DND-41 (cell line): ENCODE measurements at regions not wholly inside any gene's neighbourhood (a gene's known extent, or its start where the extent isn't known, plus 50 kb on each side); places are given as distances from the start of the nearest gene placed in this dataset.

Source experiments
- EZH2 ChIP-seq: IDR thresholded peaks from 3 replicates; pipeline ENCODE4 v1.6.1; 2012; ENCODE audit warnings: borderline replicate concordance, low read depth, mild to moderate bottlenecking, moderate library complexity, low read length, inconsistent platforms; ENCODE audit not compliant: severe bottlenecking
- TF ChIP-seq, protein P1 (sequence below): IDR thresholded peaks from 2 replicates; pipeline ENCODE4 v1.5.1; 2012; ENCODE audit warnings: borderline replicate concordance, low read length, moderate library complexity, mild to moderate bottlenecking; ENCODE audit not compliant: poor library complexity, severe bottlenecking; ENCODE audit errors: extremely low read depth

DNA sequence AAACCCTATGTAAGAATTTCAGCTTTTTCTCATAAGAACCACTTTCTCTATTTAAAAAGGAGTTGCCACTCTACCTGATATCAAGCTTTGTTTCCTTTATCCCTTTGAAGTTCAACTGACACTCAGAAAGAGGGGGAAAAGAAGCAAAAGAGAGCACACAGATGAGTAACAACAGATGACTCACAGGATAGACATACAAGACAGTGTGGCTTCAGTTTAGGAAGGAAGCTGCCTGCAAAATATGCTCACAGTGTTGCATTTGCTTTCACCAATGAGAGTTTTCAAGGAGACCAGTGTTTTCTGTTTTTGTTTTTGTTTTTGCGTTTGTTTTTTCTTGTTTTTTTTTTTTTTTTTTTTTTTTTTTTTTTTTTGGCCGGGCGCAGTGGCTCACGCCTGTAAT, 1181.6 kb downstream of the DNAJB9 start:
- TF ChIP-seq, protein P1, sequence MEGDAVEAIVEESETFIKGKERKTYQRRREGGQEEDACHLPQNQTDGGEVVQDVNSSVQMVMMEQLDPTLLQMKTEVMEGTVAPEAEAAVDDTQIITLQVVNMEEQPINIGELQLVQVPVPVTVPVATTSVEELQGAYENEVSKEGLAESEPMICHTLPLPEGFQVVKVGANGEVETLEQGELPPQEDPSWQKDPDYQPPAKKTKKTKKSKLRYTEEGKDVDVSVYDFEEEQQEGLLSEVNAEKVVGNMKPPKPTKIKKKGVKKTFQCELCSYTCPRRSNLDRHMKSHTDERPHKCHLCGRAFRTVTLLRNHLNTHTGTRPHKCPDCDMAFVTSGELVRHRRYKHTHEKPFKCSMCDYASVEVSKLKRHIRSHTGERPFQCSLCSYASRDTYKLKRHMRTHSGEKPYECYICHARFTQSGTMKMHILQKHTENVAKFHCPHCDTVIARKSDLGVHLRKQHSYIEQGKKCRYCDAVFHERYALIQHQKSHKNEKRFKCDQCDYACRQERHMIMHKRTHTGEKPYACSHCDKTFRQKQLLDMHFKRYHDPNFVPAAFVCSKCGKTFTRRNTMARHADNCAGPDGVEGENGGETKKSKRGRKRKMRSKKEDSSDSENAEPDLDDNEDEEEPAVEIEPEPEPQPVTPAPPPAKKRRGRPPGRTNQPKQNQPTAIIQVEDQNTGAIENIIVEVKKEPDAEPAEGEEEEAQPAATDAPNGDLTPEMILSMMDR: no peak
- no peak for TF ChIP-seq EZH2
